ENCODE measurements at regions not wholly inside any gene's neighbourhood (a gene's known extent, or its start where the extent isn't known, plus 50 kb on each side); places are given as distances from the start of the nearest gene placed in this dataset.

DNA sequence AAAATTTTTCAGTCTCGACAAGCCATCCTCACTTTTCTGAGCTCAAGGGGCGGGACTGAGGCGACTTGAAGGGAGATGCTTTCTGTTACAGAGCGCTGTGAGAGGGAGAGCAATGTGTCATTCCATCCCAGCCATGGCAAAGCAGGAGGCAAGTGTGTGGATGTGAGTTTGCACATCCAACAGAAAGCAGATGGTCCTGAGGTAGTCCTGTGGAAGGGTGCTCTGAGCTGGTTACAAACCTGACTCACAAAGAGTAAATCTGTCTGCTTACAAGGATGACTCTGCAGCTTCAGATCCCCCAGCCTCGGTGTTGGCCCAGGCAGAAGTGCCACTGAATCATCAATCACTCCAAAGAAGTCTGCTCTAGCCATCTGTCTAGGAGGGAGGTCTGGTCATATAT is 482.0 kb upstream of the DCC start:
- Histone ChIP-seq H3K4me3 (ENCODE audit: low read length) (no peak overlapping the region), H3K36me3 (ENCODE audit: insufficient read depth, low read length) (no peaks in the 10 kb centered on the region), H3K9me3 (ENCODE audit: control insufficient read depth in 1 of 2, insufficient read depth in 1 of 2, low read length in 2 of 2) (no peaks in the 10 kb centered on the region), H3K27ac (ENCODE audit: low read depth in 1 of 2, low read length in 2 of 2) (no peak overlapping the region), H3K27me3 (ENCODE audit: control insufficient read depth in 1 of 2, insufficient read depth in 2 of 2, low read length in 2 of 2) (no peaks in the 10 kb centered on the region), H3K4me1 (ENCODE audit: insufficient read depth, low read length) (no peaks in the 10 kb centered on the region)
- no peaks in the 10 kb centered on the region for H3K36me3 Mint-ChIP-seq (ENCODE audit: low read depth)
- ChIA-PET POLR2A (no interaction called here), CTCF (no interaction called here)
- H3K4me3 Mint-ChIP-seq: no peak overlapping the region
- H3K27ac Mint-ChIP-seq: no peak overlapping the region
- H3K27me3 Mint-ChIP-seq: no peaks in the 10 kb centered on the region
- DNase-seq: no peak
- peaks cover under 1% of the 10 kb centered on the region for H3K9me3 Mint-ChIP-seq
- no peak for ATAC-seq (ENCODE audit: poor library complexity)
- intact Hi-C loops (cut with DNase I, micrococcal nuclease): no loop called here
- TF ChIP-seq, protein P1, sequence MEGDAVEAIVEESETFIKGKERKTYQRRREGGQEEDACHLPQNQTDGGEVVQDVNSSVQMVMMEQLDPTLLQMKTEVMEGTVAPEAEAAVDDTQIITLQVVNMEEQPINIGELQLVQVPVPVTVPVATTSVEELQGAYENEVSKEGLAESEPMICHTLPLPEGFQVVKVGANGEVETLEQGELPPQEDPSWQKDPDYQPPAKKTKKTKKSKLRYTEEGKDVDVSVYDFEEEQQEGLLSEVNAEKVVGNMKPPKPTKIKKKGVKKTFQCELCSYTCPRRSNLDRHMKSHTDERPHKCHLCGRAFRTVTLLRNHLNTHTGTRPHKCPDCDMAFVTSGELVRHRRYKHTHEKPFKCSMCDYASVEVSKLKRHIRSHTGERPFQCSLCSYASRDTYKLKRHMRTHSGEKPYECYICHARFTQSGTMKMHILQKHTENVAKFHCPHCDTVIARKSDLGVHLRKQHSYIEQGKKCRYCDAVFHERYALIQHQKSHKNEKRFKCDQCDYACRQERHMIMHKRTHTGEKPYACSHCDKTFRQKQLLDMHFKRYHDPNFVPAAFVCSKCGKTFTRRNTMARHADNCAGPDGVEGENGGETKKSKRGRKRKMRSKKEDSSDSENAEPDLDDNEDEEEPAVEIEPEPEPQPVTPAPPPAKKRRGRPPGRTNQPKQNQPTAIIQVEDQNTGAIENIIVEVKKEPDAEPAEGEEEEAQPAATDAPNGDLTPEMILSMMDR (IDR thresholded peaks at IDR 0.05): no peak
- no peaks in the 10 kb centered on the region for H3K4me1 Mint-ChIP-seq (ENCODE audit: low read depth)

DNA sequence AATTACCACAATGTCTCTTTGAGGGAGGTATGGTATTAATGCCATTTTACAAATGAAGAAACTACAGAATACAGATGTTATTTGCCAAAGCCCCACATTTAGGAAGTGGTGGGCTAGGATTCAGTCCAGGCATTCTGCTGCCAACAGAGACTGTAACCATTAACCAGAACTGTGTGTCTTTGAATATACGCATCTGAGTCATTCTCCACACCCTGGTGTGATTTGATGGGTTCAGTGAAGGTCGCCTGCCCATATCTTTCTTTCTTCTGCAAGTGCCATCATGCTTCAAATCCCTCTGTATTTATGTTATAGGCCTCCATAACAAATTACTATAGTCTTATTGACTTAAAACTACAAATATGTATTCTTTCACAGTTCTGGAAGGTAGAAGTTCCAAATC is 479.0 kb upstream of the DCC start:
- H3K9me3 Mint-ChIP-seq: peaks cover 3% of the 10 kb centered on the region
- no peak overlapping the region for H3K27ac Mint-ChIP-seq
- H3K36me3 ChIP-seq (ENCODE audit: insufficient read depth, low read length): no peaks in the 10 kb centered on the region
- peaks cover 0 to 8% of the 10 kb centered on the region in 2 experiments for H3K9me3 ChIP-seq (ENCODE audit: control insufficient read depth in 1 of 2, insufficient read depth in 1 of 2, low read length in 2 of 2)
- TF ChIP-seq, protein P1 (IDR thresholded peaks at IDR 0.05): no peak
- POLR2A ChIA-PET: no interaction called here
- no peaks in the 10 kb centered on the region for H3K27me3 Mint-ChIP-seq
- H3K36me3 Mint-ChIP-seq (ENCODE audit: low read depth): no peaks in the 10 kb centered on the region
- H3K27me3 ChIP-seq (ENCODE audit: control insufficient read depth in 1 of 2, insufficient read depth in 2 of 2, low read length in 2 of 2): no peaks in the 10 kb centered on the region
- no peaks in the 10 kb centered on the region for H3K4me1 Mint-ChIP-seq (ENCODE audit: low read depth)
- DNase-seq: no peak
- H3K4me3 ChIP-seq (ENCODE audit: low read length): no peak overlapping the region
- no peaks in the 10 kb centered on the region for H3K4me1 ChIP-seq (ENCODE audit: insufficient read depth, low read length)
- CTCF ChIA-PET: no interaction called here
- no peak for ATAC-seq (ENCODE audit: poor library complexity)
- H3K4me3 Mint-ChIP-seq: no peak overlapping the region
- intact Hi-C loops (cut with DNase I, micrococcal nuclease): no loop called here
- H3K27ac ChIP-seq (ENCODE audit: low read depth in 1 of 2, low read length in 2 of 2): no peak overlapping the region

DNA sequence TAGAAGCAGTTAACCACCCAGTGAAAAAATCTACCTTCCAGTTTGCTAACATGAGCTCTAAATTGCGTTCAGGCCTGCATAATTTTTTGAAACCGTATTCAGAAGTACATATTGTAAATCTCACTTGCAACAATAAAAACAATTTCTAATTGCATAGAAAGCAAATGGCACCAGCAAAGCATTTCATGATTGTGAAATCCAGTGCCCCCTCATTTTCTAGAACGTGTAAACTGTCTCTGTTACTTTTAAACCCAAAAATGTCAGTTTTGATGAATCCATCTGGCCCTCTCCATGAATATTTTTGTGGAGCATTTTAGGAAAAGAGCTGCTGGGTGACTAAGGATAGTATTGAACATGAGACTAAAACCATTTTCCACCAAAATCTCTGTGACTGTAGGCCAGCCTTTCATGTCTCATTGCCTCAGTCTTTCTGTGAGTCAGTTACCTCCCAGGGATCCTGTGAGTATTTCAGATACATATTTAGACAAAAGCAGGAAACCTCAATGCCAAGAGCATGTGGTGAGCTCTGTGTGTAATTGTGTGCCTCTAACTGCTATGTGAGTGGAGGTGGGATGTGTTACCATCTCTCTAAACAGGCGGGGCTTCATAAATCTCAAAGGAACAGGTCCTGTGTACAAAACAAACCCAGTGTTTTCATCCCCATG is 477.8 kb upstream of the DCC start:
- no peak overlapping the region for H3K4me3 ChIP-seq (ENCODE audit: low read length)
- TF ChIP-seq, protein P1 (IDR thresholded peaks at IDR 0.05): no peak
- H3K27ac Mint-ChIP-seq: no peak overlapping the region

More for the DNA sequence above, 477.8 kb upstream of the DCC start:
- H3K9me3 Mint-ChIP-seq: peaks cover 3% of the 10 kb centered on the region
- no peaks in the 10 kb centered on the region for H3K4me1 ChIP-seq (ENCODE audit: insufficient read depth, low read length)
- intact Hi-C loops (cut with DNase I, micrococcal nuclease): no loop called here
- no peak for ATAC-seq (ENCODE audit: poor library complexity)
- ChIA-PET CTCF (no interaction called here), POLR2A (no interaction called here)
- H3K27me3 Mint-ChIP-seq: no peaks in the 10 kb centered on the region
- H3K4me1 Mint-ChIP-seq (ENCODE audit: low read depth): no peaks in the 10 kb centered on the region
- H3K27ac ChIP-seq (ENCODE audit: low read depth in 1 of 2, low read length in 2 of 2): no peak overlapping the region
- no peak overlapping the region for H3K4me3 Mint-ChIP-seq
- H3K9me3 ChIP-seq (ENCODE audit: control insufficient read depth in 1 of 2, insufficient read depth in 1 of 2, low read length in 2 of 2): peaks cover 0 to 8% of the 10 kb centered on the region in 2 experiments
- H3K36me3 ChIP-seq (ENCODE audit: insufficient read depth, low read length): no peaks in the 10 kb centered on the region
- H3K36me3 Mint-ChIP-seq (ENCODE audit: low read depth): no peaks in the 10 kb centered on the region
- DNase-seq: no peak
- H3K27me3 ChIP-seq (ENCODE audit: control insufficient read depth in 1 of 2, insufficient read depth in 2 of 2, low read length in 2 of 2): no peaks in the 10 kb centered on the region

Measured in CD4-positive, alpha-beta T cell (primary cell).